HG03280 (cell line): ENCODE measurements at regions not wholly inside any gene's neighbourhood (a gene's known extent, or its start where the extent isn't known, plus 50 kb on each side); places are given as distances from the start of the nearest gene placed in this dataset.
A peak's percentile ranks its signal among the peaks of the same experiment; 100 is the strongest.

Experiments
- ATAC-seq: cut with Tn5 transposase; IDR thresholded peaks from one replicate; pipeline ENCODE4 v1.9.1; 2021; ENCODE audit warnings: mild to moderate bottlenecking, moderate library complexity; ENCODE audit not compliant: unreplicated experiment

GRCh38 chr21:32135401-32136363 lies 143.2 kb downstream of the MIS18A start:
- ATAC-seq = peak; percentile 57

- ATAC-seq = no peak
These were observed 144.3 kb downstream of the MIS18A start for GRCh38 chr21:32134441-32135130.

- ATAC-seq = no peak
These were observed 146.0 kb downstream of the MIS18A start for GRCh38 chr21:32132881-32133280.

DNA sequence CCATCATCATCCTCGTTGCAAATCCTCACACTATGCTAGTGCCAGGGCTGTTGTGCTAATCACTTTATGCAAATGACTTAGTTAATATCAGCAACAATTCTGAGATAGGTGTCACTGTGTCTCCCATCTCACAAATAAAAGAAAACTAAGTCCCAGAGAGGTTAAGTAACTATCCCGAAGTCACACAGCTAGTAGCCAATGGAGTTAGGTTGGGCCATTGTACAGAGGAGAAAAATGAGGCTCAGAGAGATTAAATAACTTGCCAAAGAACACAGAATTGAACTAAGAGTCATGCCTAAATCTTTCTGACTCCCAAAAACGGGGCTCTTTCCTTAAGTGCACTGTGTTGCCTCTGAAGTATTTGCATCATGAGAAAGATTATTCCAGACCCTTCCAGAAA lies 146.4 kb downstream of the MIS18A start:
- no peak for ATAC-seq

DNA sequence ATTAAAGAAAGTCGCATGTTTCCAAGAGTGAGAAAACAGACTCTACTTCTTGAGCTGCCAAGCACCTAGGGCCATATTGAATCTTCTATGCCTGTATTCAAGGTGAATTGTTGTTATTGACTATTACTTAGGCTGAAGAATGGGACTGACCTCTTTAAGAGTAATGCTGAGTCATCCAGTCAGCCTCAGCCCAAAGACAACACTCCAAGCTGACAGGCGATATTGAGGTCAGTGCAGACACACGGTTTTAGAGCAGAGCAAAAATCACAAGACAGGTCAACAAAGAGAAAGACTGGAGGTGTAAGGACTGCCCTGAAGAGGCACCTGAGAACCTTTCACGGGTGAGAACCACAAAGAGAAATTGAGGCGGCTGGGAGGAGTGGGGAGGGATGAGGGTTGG lies 146.9 kb downstream of the MIS18A start:
- no peak for ATAC-seq

GRCh38 chr21:32131164-32131563 lies 147.7 kb downstream of the MIS18A start:
- no peak for ATAC-seq

- no peak for ATAC-seq
These were observed 148.6 kb downstream of the MIS18A start for GRCh38 chr21:32130031-32130891.

- ATAC-seq = no peak
These were observed 151.8 kb downstream of the MIS18A start for GRCh38 chr21:32127081-32127480.

DNA sequence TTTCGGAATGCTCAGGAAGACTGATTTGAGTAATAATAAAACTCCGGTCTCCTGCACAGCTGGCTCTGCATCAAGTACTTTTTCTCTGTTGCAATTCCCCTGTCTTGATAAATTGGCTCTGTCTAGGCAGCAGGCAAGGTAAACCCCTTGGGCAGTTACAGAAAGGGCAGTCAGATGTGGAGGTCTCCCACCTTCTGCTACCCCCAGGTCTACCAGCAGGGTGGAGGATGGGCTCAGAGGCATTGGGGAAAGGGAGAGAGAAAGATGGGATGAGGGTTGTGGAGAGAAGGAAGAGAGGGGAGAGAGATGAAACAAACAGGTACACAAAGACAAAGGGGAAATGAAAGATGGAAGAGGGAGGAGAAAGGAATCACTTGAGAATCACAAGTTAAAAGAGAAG lies 156.8 kb downstream of the MIS18A start:
- no peak for ATAC-seq

- ATAC-seq = no peak
These were observed 158.6 kb downstream of the MIS18A start for GRCh38 chr21:32120230-32120629.

GRCh38 chr21:32119811-32120210 lies 159.0 kb downstream of the MIS18A start:
- ATAC-seq = no peak

GRCh38 chr21:32119389-32119788 lies 159.5 kb downstream of the MIS18A start:
- no peak for ATAC-seq

DNA sequence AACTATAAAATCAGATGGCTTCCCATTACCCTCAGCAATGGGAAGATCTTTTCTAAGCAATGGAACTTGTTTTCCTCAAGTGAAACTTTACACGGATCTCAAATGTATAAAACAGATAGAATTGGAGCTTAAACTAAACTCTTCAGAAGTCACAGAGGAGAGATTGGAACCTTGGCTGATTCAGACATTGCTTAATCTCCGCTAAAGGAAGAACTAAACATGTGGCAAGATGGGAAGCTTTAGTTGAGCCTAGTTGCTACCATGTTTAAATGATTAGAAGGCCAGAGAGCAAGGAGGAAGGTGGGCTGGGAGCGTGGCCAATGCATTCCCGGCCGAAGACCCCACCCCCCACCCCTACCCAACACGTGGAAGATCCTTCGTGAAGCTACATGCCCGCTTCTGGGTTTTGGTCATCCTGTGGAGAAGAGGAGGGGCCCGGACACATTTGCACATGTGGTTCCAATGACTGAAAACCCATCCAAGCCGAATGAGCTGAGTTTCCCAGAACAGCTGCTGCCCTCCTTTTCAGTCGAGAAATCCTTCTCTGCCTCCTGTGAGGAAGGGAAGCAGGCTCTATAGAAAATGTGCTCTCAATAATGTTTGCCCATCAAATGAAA lies 164.3 kb downstream of the MIS18A start:
- no peak for ATAC-seq

- ATAC-seq = no peak
These were observed 165.4 kb downstream of the MIS18A start for GRCh38 chr21:32113486-32113885.

GRCh38 chr21:32112195-32112594 lies 166.7 kb downstream of the MIS18A start:
- ATAC-seq = no peak

DNA sequence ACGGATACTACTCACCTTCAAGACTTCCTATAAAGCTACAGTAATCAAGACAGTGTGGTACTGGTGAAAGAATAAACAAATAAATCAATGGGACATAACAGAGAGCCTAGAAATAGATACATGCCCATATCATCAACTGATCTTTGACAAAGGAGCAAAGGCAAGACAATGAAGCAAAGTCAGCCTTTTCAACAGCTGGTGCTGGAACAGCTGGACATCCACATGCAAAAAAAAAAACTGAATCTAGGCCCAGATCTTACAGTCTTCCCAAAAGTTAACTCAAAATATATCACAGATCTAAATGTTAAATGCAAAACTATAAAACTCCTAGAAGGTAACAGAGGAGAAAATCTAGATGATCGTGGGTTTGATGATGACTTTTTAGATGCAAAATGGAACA lies 170.3 kb downstream of the MIS18A start:
- no peak for ATAC-seq

DNA sequence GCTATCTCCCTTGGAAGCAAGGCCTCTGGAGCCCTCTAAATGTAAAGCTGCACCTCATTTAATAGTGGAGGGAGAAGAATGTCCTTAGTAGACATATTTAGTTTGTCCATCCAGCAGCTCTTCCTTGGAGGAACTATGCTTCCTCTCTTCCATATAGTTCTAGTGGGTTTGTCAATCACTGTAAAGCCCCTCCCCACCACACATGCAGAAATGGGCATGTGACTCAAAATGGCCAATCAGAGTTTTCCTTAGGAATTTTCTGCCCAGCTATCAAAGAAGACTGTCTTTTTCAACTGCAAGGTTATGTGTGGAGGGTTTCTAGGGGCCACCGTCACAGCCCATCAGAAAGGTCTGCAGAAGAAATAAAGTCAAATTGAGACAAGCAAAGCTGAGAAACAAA lies 175.5 kb downstream of the MIS18A start:
- no peak for ATAC-seq

GRCh38 chr21:32102426-32102825 lies 176.4 kb downstream of the MIS18A start:
- no peak for ATAC-seq

DNA sequence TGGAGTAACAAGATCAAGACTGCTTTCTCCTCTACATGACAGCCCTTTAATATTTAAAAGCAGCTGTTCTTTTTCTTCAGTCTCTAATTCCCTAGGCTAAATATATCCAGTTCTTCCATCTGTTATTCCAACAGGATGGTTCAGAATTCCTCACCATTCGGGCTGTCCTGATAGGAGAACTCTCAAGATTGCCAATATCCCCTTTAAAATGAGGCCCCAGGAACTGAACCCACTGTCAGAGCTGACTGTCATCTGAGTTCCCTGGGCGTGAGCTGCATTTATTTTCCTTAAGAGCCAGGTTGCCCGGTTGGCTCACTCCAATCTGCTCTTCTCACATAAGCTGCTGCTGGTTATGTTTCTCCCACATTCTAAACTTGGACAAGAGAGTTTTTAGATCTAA lies 177.6 kb downstream of the MIS18A start:
- ATAC-seq = no peak

DNA sequence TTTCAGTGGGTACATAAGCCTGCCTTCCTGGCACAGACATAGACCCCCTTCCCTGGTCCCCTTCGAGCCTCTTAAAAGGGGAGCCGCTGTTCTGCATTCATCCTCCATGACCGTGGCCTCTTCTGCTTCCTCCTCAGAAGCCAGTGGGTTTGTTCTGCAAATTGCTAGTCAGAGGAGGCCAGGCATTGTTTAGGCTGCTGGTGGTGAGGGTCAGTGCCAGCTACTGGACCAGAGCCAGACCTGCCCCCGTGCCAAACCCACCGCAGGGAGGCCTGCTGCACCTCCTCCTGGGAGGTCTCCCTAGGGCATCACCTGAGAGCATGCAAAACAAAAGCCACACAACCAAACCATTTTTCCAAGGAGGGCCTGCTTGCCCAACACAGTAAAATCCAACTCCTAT lies 178.4 kb downstream of the MIS18A start:
- ATAC-seq = no peak
